ENCODE measurements at regions not wholly inside any gene's neighbourhood (a gene's known extent, or its start where the extent isn't known, plus 50 kb on each side); places are given as distances from the start of the nearest gene placed in this dataset.
"Not testable (repeated sequence)": the region's sequence is repeated elsewhere in the genome, so short reads cannot be mapped to it uniquely, and the experiment has no call there.

DNA sequence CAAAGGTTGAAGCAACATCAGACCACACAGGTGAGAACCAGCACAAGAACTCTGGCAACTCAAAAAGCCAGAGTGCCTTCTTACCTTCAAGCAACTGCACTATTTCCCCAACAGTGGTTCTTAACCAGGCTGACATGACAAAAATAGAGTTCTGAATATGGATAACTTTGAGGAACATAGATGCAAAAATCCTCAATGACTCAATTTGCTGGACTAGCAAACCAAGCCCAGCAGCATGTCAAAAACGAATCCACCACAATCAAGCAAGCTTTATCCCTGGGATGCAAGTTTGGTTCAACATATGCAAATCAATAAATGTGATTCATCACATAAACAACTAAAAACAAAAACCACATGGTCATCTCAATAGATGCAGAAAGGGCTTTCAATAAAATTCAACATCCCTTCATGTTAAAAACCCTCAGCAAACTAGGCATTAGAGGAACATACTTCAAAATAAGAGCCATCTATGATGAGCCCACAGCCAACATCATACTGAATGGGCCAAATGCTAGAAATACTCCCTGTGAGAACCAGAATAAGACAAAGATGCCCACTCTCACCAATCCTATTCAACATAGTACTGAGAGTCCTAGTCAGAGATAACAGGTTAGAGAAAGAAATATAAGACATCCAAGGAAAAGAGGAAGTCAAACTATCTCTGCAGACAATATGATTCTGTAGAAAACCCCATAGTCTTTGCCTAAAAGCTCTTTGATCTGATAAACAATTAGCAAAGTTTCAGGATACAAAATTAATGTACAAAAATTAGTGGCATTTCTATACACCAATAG, 110.5 kb upstream of the NBPF19 start:
- DNase-seq: not testable (repeated sequence)

DNA sequence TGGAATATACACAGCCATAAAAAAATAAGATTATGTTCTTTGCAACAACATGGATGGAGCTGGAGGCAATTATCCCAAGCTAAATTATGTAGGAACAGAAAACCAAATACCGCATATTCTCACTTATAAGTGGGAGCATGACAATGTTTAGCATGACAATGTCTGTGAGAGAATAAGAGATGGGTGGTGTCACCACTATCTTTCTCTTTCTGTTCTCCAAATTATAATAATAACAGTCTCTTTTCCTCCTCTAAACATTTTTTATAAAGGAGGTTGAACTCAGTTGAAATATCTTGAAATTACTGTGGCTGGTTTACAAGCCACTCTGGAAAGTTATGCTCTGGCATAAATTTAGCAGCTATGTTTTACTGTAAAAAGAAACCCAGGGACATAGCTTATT, 108.4 kb upstream of the NBPF19 start:
- not testable (repeated sequence) for DNase-seq

DNA sequence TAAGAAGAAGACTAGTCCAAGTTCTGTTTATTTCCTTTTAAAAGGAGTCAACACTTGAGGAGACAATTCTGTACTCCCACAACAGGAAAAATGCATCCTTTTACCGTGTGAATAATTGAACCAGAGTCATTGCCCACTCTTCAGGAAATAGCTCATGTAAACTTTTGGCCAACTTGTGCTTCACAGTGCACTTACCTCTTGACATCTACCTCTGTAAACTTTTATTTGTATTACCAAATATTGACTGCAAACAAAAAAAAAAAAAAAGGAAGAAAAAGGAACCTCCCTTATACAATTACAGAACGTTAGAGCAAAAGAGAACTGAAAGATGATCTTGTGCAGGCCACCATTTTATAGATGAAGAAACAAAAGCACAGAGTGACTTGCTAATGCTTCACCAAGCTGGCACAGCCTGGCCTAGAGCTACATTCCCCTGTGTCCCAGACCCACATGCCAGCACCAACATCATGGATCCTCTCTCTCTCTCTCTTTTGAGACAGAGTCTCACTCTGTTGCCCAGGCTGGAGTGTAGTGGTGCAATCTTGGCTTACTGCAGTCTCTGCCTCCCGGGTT, 107.3 kb upstream of the NBPF19 start:
- DNase-seq: not testable (repeated sequence)

DNA sequence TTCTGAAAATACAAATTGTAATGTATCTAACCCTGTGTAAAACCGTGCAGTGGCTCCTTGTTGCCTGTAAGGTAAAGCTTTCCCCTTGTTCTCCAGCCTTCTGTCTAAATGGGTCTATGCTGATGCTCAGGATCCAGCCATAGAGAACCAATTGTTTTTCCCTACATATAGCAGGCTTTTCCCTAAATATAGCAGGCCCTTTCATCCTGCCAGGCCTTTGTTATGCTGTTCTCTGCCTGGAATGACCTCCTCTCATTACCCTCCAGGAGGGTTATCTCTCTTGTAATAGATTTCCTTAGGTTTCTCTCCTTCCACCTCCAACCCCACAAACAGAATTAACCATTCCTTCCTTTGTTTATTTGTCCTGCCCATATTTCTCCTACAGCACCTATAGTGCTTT, 106.5 kb upstream of the NBPF19 start:
- DNase-seq: not testable (repeated sequence)

DNA sequence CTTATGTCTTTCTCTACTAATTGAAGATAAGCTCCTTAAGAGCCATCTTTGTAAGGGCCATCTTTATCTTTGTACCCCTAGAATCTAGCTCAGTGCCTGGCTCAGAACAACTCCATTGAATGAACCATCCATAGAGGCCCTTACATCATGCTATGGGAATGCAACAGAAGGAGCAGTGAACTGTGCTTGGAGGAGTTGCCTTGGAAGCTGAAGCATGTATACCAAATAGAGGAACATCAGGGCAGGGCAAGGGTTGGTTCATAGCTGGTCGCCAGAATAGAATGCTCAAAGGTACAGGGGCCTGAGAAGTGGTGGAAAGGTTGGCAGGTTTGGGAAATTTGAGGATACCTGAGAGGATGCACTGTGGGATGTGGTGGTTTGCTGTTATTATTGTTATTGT, 105.8 kb upstream of the NBPF19 start:
- not testable (repeated sequence) for DNase-seq

DNA sequence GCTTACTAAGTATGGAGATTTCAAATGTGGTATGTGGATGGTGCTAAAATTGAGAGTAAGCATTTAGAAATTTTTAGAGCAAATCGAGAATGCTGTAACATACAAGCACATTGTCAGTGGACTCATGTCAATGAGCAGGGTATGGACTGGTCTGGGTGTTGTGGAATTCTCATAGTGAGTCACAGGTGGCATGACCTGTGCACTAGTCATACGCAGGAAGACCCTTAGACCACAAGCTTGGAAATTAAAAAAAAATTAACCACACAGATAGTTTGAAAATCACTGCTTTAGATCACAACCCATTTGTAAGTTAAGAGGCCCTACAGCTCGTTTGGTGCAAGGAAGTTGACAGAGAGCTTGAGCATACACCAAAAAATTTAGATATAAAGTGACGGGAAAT, 102.9 kb upstream of the NBPF19 start:
- not testable (repeated sequence) for DNase-seq

DNA sequence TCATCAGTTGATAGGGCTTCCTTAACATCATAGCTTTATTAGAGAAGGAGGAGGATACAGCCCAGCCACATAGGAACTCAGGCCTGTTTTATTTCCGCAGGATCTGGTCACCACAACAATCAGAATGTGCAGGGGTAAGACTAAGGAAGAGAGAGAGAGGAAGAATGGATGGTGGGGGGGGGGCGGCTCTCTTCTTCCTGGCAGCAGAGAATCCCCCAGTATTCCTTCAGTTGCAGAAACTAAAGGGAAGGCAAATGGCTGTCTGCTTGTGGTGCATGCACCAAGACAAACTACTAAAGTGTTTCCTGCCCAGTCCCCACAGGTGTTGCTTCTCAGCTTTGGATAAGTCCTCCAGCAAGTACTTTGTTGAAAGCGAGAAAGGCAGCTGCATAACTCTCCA, 96.4 kb upstream of the NBPF19 start:
- DNase-seq: not testable (repeated sequence)

DNA sequence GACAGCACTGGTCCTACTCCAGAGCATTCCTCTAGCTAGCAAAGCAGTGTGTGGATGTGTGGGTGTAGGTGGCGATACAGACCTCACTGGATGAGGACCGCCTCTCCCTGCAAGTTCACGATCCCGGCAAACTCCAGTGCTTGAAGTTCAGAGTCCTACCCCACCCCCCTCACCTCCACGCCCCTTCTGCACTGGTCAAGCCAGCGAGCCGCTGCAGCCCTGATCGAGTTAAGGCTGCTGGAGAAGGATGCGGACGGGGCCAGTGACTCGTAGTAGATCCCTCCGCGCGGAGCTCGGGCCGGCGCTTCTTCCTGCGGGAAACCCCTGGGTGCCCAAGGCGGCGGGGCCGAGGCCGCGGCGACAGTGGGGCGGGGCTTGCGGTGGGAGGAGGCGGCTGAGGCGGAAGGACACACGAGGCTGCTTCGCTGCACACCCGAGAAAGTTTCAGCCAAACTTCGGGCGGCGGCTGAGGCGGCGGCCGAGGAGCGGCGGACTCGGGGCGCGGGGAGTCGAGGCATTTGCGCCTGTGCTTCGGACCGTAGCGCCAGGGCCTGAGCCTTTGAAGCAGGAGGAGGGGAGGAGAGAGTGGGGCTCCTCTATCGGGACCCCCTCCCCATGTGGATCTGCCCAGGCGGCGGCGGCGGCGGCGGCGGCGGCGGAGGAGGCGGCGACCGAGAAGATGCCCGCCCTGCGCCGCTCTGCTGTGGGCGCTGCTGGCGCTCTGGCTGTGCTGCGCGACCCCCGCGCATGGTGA, 84.5 kb upstream of the NBPF19 start:
- DNase-seq: peak; percentile 41

DNA sequence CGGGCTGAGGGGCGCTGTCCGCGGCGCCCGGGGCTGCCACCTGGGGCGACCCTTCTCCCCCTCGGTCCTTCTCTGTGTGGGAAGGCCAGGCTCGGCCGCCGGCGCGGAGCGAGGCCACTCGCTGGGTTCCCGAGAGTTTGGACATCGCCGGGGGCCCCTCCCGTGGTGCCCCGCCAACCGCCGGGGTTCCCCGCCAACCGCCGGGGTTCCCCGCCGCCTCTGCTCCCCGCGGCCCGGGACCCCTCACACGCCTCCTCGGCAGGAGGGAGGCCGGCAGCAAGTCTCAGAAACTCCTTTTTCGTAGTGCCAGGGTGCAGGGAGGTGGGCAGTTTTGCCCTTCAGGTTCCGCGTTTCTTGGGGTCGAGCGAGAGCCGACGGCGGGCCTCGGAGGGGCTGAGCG, 83.9 kb upstream of the NBPF19 start:
- not testable (repeated sequence) for DNase-seq

DNA sequence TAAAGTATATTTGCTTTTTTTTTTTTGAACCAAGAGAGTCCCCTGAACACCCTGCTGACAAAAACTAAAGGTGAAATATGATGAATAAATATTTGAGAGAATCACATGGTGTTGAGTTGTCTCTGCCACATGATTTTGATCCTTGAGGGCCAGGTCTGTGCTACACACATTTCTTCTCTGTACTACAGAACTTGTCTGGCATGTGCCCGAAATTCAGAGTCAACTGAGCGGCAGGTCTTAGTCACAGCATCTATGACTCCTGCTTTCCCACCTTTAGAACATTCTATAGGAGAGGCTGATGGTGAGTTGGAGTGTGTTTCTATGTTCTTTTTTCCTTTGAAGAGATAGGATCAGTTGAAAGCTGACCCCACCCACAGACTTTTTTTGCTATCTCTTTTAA, 79.0 kb upstream of the NBPF19 start:
- DNase-seq: peak; percentile 35

DNA sequence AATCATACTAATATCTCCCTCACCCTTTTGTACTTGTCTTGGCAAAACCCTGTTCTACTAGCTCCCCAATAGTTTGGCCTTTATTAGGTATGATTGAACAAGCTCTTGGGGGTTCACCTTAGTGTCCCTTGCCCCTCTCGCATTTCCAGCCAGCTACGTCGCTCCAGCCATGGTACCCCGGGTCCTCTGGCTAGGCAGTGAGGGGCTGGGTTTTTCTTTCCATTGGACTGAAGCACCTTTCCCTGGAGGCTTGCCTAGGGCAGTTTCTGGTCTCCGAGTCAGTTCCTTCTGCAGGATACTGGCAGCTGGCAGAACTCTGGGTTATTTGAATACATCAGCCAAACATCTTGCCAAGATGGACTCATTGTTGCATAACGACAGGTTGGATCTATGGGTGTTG, 76.3 kb upstream of the NBPF19 start:
- DNase-seq: not testable (repeated sequence)

DNA sequence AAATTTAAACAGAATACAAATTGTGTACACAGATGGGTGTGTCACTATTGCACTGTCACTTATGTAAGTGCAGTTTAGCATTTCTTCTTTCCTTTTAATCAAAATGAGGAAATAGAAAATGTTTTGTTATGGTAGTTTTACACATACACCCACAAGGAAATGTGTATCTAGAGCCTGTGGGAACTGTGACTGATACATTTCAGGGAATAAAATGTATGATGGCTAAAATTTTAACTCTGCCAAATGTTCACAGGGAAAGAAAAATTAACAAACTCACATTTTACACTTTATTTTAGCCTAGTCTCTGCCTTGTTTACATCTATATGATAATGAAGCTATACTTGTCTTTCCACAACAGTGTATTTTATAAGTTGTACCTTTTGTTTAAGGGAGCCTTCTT, 66.4 kb upstream of the NBPF19 start:
- not testable (repeated sequence) for DNase-seq

DNA sequence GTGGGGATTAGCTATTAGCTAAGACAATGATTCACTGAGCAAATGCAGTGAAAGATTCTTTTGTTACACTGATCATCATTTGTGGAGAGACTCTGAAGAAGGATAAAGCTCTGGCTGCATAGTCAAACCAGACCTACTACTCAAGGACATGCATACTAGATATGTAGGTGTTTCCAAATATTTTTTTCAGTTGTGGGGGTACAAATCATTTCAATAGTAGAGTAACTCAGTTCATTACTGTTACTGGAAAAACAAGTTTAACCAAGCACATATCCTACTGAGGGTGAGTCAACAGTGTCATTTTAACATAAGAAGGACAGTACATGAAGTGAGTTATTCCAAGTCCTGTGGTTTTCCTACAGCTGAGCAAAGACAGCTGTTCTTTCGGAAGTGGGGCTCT, 59.5 kb upstream of the NBPF19 start:
- not testable (repeated sequence) for DNase-seq

DNA sequence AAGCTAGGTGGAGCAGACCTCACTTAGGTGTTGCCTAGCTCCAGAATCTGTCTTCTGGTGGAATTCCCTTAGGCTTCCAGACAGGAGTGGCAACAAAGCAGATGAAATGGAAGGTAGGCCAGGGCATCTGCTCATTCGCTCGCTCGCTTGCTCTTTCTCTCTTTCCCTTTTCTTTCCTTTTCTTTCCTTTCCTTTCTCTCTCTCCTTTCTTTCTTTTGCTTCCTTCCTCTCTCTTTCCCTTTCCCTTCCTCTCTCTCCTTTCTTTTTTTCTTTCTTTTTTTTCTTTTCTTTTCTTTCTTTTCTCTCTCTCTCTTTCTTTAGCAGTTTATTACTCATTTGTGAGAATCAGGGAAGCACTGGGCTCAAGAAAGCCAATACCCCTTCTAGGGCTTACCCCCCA, 56.1 kb upstream of the NBPF19 start:
- DNase-seq: not testable (repeated sequence)

DNA sequence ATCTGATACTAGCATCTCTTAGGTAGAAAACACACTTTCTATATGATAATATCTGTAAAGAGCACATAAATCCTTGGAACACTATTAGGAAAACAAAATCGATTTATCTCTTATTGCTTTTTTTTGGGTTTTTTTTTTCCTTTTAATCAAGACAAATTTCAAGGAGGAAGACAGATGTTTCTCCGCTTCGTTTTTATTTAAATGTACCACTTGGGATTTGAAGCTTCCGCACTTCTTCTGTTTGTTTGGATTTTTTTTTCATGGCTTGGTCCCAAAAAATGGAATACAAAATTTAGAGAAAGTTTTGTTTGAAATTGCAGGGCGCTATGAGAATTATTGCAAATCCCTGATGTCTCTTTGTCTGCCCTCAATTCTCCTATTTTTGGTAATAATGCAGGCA, 51.7 kb upstream of the NBPF19 start:
- DNase-seq: not testable (repeated sequence)

Measured in activated naive CD4-positive, alpha-beta T cell treated with anti-CD3 and anti-CD28 coated beads, Interleukin-2, amount 50 U/mL, for 16 hours (primary cell).